HG03439 (cell line): ENCODE measurements at regions not wholly inside any gene's neighbourhood (a gene's known extent, or its start where the extent isn't known, plus 50 kb on each side); places are given as distances from the start of the nearest gene placed in this dataset.

ENCODE experiments used
- ATAC-seq: cut with Tn5 transposase; IDR thresholded peaks from one replicate; pipeline ENCODE4 v1.9.1; 2021; ENCODE audit warnings: mild to moderate bottlenecking, moderate library complexity; ENCODE audit not compliant: unreplicated experiment

DNA sequence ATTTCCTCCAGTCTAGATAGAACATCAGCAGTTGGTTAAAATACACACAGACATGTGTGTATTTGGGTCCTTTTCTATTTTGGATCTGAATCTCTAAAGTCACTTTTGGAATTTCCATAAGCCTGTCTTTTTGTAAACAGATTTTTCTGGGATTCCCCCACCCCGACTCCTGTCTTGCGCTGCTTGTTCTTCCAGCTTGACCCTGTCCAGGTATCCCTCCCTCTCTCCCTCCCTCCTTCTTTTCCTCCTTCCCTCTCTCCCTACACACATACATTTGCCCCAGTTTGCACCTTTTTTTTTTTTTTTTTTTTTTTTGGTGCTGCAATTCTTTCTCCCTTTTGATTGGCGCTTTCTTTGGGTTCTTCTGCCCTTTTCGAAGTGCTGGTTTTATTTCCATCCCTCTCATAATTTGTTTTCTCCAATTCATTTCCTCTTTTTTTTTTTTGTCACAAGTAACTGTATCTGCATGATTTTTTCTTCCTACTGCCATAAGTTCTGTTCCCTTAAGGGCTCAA, 114.8 kb upstream of the SERTAD2 start:
- no peak for ATAC-seq

DNA sequence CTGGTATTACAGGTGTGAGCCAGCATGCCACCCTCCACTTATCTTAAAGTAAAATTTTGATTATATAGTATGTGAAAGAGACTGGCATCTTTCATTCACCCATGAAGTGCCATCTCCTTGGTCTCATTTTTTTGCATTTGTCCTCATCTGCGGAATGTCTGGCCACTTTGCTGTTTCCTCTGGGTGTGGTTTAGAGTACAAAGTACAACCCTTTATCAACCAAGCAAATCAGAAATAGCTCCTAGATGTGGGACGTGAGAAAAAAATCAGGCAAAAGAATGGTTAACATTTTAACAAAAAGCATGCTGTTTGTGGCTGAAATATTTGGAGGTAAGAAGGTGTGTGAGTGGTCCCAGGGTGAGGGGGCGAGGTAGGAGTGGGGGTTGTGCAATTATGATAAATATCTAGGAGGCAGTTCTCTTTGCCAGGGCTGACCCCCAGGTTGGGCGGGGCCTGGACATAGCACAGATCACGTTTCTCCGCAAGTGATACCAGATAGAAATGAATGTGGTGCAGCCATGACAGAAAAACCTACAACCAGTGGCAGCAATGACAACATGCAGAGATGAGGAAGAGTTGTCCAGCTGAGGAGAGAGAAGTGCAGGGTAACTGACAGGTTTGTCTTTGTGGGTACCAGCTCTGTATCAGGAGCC, 115.8 kb upstream of the SERTAD2 start:
- ATAC-seq, result no peak

DNA sequence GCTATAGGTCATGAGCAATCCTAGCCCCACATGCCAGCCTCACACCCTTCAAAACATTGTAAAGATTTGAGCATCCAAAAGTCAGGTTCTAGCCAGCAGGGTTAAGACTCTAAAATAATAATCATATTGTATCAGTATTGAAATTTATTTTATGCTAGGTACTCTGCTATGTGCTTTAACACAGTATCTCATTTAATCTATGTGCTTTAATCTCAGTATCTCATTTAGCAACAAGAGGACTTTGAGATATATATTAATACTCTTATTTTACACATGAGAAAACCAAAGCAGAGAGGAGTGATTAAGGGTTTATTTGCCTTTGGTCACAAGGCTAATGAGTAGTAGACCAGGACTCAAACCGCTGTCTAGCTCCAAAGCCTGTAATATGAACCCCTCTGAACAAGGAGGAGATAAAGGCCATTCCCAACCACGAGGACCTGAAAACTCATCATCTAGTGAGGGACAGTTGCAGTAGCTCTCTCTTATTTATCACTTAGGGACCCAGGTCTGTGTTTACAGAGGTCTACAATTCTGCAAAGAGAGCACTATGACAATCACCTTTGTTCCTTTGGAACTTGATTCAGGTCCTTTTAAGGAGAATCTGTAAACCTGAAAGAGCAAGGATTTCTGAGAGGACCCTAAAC, 116.5 kb upstream of the SERTAD2 start:
- ATAC-seq, result no peak

DNA sequence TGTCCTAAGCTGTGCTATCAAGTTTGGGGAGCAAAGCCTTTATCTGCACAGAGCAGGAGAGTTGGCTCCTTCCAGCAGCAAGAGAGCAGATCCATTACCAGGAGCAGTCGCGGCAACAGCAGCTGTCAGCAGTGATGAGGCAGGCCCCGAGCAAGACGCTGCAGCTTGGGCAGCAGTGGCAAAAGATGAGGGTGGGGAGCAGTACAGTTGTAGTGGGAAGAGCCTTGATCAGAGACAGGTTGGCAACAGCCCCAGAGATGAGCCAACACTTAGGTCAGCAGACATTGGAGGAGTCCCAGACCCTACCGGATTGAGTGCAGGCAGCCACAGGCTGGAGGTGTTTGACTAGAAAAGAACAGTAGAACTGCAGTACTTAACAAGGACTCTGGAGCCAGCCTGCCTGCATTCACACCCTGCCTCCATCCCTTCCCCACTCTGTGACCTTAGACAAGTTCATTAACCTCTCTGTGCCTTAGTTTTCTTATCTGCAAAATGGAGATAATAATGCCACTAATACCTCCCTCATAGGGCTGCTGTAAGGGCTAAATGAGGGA, 117.1 kb upstream of the SERTAD2 start:
- ATAC-seq, result no peak

GRCh38 chr2:64771737-64772136, 118.0 kb upstream of the SERTAD2 start:
- ATAC-seq, result no peak

- no peak for ATAC-seq
These were observed 119.9 kb upstream of the SERTAD2 start for GRCh38 chr2:64773461-64774118.

GRCh38 chr2:64777841-64778240, 124.1 kb upstream of the SERTAD2 start:
- no peak for ATAC-seq

- ATAC-seq, result no peak
These were observed 125.5 kb upstream of the SERTAD2 start for GRCh38 chr2:64779117-64779690.

- no peak for ATAC-seq
These were observed 126.3 kb upstream of the SERTAD2 start for GRCh38 chr2:64780041-64780440.

DNA sequence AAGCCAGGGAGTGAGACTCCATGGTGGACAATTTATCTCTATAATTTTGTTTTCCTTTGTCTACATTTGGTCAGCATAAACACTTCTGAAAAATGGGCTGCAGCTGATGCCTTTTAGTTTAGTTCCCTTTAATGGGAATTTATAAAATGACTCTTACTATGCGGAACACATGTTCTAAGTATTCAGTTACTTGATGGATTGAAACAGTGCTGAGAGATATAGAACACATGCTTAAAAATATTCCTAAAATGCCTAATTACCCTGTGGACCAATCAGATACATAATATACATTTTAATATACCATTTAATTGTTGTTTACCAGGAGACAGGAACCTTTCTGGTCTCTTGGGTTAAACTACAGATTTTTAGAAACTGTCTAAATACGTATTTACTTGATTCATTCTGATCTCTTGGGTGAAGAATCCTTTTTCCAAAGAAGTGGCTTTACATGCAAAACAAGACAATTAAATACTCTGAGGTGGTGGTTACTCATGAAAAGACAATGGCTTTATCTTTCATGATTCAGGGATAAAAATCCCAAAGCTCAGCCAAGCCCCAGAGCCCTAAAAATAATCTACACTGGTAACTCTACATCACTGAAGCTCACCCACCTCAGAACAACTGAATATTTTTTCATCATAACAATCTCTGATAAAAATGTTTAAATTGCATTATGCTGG, 128.1 kb upstream of the SERTAD2 start:
- ATAC-seq, result no peak

DNA sequence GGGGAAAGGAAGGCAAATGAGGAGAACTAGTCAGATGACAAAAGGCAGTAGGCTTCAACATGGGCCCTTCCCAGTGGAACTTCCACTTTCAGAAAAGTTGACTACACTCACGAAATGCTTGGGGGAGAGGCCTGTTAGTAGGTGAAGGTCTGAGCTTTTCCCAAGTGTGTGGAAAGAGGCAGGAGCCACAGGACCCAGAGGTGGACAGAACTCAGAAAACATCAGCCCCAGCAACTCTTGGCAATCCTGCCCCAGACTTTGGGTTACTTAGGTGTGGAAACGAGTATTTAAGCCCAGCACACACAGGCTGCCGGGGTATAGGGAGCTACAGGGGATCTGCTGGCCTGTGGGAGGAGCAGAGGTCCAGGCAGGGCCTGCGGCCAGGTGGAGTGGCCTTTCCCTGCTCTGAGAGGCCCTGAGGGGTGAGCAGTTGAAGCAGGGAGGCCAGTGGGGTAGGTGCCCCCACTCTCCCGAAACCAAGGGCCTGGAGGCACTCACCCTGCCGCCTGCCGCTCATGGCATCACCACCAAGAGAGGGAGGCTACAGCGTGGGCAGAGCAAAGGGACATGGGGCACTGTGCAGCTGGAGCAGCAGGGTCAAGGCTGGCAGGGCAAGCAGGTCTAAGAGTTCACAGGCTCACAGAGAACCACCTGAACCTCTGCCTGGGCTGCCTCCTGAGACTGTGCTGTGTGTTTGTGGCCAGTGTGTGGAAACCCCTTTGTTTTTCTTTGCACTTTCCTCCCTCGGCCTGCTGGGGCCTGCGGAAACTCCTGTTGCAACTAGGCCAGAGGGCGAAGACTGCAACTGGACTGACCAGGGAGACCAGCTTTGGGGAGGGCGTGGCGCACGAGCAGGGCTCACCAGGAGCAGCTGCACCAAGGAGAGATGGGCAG, 130.7 kb upstream of the SERTAD2 start:
- ATAC-seq, result no peak

- ATAC-seq, result no peak
These were observed 131.5 kb upstream of the SERTAD2 start for GRCh38 chr2:64785245-64785644.

DNA sequence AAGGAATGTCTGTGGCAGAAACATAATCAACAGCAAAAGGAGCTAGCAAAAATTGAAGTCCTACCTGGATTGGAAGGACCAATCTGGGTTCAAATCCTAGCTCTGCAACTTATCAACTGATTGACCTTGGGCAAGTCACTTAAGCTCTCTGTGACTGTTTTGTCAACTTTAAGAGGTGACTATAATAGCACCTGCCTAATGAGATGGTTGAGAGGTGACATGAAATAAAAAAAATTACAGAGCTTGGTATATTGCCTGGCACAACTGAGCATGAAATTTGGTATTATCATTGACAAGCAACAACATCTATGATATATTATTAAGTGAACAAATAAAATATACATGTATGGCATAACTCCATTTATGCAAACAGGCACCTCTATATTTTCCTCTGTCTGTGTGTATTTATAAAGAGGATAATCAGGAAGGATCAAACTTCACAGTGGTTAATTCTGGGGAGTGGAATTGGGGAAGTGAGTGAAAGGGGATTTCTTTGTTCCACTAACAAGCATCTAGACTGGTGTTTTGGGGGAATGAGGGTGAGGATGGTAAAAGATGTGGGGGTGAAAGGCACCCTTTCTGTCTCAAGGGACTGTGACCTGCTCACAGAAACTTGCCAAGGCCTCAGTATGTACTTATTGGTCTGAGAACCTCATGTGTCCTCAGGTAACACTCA, 132.8 kb upstream of the SERTAD2 start:
- no peak for ATAC-seq

DNA sequence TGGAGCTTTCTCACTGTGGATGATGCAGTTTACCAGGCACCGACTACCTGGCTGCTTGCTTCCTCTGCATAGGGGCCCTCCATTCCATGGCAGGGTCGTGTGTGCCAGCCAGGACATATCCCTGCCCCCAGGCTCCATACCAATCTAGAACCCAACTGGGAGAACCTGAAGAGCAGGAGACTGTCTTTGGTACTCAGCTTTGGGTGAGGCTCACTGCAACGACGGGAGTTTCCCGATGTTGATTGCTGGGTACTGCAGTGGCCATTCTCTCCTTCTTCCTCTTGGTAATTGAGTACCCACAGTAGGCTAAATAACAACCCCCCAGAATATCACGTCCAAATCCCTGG, 133.3 kb upstream of the SERTAD2 start:
- ATAC-seq, result no peak

GRCh38 chr2:64787698-64788097, 134.0 kb upstream of the SERTAD2 start:
- ATAC-seq, result no peak

DNA sequence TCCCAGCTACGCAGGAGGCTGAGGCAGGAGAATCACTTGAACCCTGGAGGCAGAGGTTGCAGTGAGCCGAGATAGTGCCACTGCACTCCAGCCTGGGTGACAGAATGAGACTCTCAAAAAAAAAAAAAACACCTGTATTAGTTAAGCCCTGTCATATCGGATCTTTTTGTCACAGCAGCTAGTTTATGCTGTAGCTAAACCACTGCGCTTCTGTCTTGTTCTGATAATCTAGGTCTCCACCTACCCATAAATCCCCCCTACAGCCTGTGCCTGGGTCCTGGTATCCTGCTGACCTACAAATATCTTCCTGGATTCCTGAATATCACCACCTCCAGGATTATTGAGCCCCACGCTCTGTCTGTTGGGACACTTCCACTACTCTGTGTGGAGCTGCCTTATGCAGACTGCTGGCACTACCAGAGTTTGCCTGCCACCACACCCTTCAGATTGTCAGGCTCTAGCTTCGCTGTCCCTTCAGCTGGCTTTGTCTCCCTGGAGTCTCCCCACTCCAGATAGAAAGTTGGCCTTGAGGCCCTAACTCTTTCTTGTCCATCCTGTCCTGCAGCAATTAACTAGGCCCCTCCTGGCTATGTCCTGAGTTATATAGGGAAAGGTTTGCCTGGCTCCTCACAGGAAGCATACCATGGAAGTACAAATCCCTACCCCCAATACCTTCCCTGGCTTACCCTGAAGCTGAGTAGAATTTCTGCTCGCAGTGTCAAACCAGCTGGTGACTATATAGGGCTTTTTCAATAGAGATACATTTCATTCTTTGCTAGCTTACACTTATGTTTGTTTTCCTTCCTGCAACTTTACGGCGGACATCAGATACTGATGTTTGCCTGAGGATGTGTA, 136.0 kb upstream of the SERTAD2 start:
- ATAC-seq, result no peak

GRCh38 chr2:64792300-64792699, 138.6 kb upstream of the SERTAD2 start:
- no peak for ATAC-seq

- ATAC-seq, result no peak
These were observed 139.4 kb upstream of the SERTAD2 start for GRCh38 chr2:64792995-64793639.
